PC-3 (cell line): ENCODE measurements at regions not wholly inside any gene's neighbourhood (a gene's known extent, or its start where the extent isn't known, plus 50 kb on each side); places are given as distances from the start of the nearest gene placed in this dataset.

Source experiments
- EZH2 ChIP-seq: fragments of 300-600 bp; sonication (generic); IDR thresholded peaks from one replicate; pipeline ENCODE4 v1.6.1; 2017; ENCODE audit warnings: antibody characterized with exemption, mild to moderate bottlenecking, low read length; ENCODE audit not compliant: unreplicated experiment
- EZH2phosphoT487 ChIP-seq: fragments of 300-600 bp; sonication (generic); IDR thresholded peaks from 2 replicates; pipeline ENCODE4 v1.6.1; 2018; ENCODE audit warnings: mild to moderate bottlenecking, antibody characterized with exemption, low read length, borderline replicate concordance
- TF ChIP-seq, protein P1 (sequence below): fragments of 300-600 bp; sonication (generic); conservative IDR thresholded peaks from 2 replicates; pipeline ENCODE4 v1.5.1; 2017; ENCODE audit warnings: antibody characterized with exemption, low read depth, mild to moderate bottlenecking, low read length

- TF ChIP-seq EZH2: no peak
- TF ChIP-seq, protein P1, sequence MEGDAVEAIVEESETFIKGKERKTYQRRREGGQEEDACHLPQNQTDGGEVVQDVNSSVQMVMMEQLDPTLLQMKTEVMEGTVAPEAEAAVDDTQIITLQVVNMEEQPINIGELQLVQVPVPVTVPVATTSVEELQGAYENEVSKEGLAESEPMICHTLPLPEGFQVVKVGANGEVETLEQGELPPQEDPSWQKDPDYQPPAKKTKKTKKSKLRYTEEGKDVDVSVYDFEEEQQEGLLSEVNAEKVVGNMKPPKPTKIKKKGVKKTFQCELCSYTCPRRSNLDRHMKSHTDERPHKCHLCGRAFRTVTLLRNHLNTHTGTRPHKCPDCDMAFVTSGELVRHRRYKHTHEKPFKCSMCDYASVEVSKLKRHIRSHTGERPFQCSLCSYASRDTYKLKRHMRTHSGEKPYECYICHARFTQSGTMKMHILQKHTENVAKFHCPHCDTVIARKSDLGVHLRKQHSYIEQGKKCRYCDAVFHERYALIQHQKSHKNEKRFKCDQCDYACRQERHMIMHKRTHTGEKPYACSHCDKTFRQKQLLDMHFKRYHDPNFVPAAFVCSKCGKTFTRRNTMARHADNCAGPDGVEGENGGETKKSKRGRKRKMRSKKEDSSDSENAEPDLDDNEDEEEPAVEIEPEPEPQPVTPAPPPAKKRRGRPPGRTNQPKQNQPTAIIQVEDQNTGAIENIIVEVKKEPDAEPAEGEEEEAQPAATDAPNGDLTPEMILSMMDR: no peak
- TF ChIP-seq EZH2phosphoT487: no peak
Measured at GRCh38 chr2:156727867-156728266, 291.7 kb downstream of the GPD2 start.
